GM23338 (cell line): ENCODE measurements at regions not wholly inside any gene's neighbourhood (a gene's known extent, or its start where the extent isn't known, plus 50 kb on each side); places are given as distances from the start of the nearest gene placed in this dataset.

Source experiments
- ATAC-seq: fragments of 200-7000 bp; cut with Tn5 transposase; 3 replicates; pipeline ENCODE4 v1.9.1; 2020
- DNase-seq: peaks from one replicate; pipeline ENCODE4 v3.0.0-alpha.2; 2015; ENCODE audit warnings: low spot score
- H2AFZ ChIP-seq: fragments of 200-600 bp; sonication (generic); 2 replicates; pipeline ENCODE4 v1.8.0; 2016; ENCODE audit warnings: antibody characterized with exemption, mild to moderate bottlenecking, moderate library complexity
- H3F3A ChIP-seq: fragments of 200-600 bp; sonication (generic); replicated peaks from 2 replicates; pipeline ENCODE4 v1.8.0; 2017; ENCODE audit warnings: antibody characterized with exemption, mixed run types, low read depth
- H3K27ac ChIP-seq: fragments of 200-600 bp; sonication (generic); 2 replicates; pipeline ENCODE4 v1.6.1; 2016; ENCODE audit warnings: low read depth
- H3K27me3 ChIP-seq: fragments of 200-600 bp; sonication (generic); 2 replicates; pipeline ENCODE4 v1.8.0; 2016; ENCODE audit warnings: mild to moderate bottlenecking, mixed run types, moderate library complexity; ENCODE audit not compliant: insufficient read depth
- H3K36me3 ChIP-seq: fragments of 200-600 bp; sonication (generic); 2 replicates; pipeline ENCODE4 v1.8.0; 2016; ENCODE audit warnings: mild to moderate bottlenecking; ENCODE audit not compliant: insufficient read depth
- H3K4me1 ChIP-seq: fragments of 200-600 bp; sonication (generic); 2 replicates; pipeline ENCODE4 v1.8.0; 2016; ENCODE audit warnings: mild to moderate bottlenecking, moderate library complexity; ENCODE audit not compliant: insufficient read depth
- H3K4me2 ChIP-seq: fragments of 200-600 bp; sonication (generic); 2 replicates; pipeline ENCODE4 v1.7.1; 2017; ENCODE audit warnings: mixed run types
- H3K4me3 ChIP-seq: fragments of 200-600 bp; sonication (generic); 2 replicates; pipeline ENCODE4 v1.6.1; 2016; ENCODE audit warnings: mixed run types
- H3K79me2 ChIP-seq: fragments of 200-600 bp; sonication (generic); replicated peaks from 2 replicates; pipeline ENCODE4 v1.8.0; 2017; ENCODE audit warnings: mild to moderate bottlenecking; ENCODE audit not compliant: insufficient read depth
- H3K9me2 ChIP-seq: fragments of 200-600 bp; sonication (generic); 2 replicates; pipeline ENCODE4 v1.8.0; 2017; ENCODE audit not compliant: insufficient read depth
- H4K20me1 ChIP-seq: fragments of 200-600 bp; sonication (generic); replicated peaks from 2 replicates; pipeline ENCODE4 v1.8.0; 2017; ENCODE audit warnings: mild to moderate bottlenecking; ENCODE audit not compliant: insufficient read depth
- H3K27ac Mint-ChIP-seq: 2 replicates; pipeline ENCODE4 v1.8.0; 2020; ENCODE audit warnings: inconsistent platforms, mild to moderate bottlenecking, moderate library complexity, mixed read lengths
- H3K27me3 Mint-ChIP-seq: 3 replicates; pipeline ENCODE4 v1.8.0; 2022; ENCODE audit warnings: low read depth, mild to moderate bottlenecking, moderate library complexity, mixed read lengths, inconsistent platforms; ENCODE audit not compliant: insufficient read depth, poor library complexity
- H3K36me3 Mint-ChIP-seq: 3 replicates; pipeline ENCODE4 v1.8.0; 2021; ENCODE audit warnings: low read depth, mild to moderate bottlenecking, inconsistent platforms, moderate library complexity, mixed read lengths
- H3K4me1 Mint-ChIP-seq: 3 replicates; pipeline ENCODE4 v1.8.0; 2020; ENCODE audit warnings: mild to moderate bottlenecking, inconsistent platforms, mixed read lengths
- H3K4me3 Mint-ChIP-seq: 3 replicates; pipeline ENCODE4 v1.8.0; 2021; ENCODE audit warnings: moderate library complexity, mild to moderate bottlenecking, inconsistent platforms, mixed read lengths
- H3K9me3 Mint-ChIP-seq: 3 replicates; pipeline ENCODE4 v1.8.0; 2020; ENCODE audit warnings: moderate library complexity, mild to moderate bottlenecking, inconsistent platforms, mixed read lengths
- ETS1 ChIP-seq: IDR thresholded peaks from 2 replicates; pipeline ENCODE4 v1.6.1; 2016; ENCODE audit warnings: antibody characterized with exemption
- EZH2 ChIP-seq: fragments of 200-600 bp; sonication (generic); IDR thresholded peaks from one replicate; pipeline ENCODE4 v1.8.0; 2017; ENCODE audit warnings: antibody characterized with exemption, mild to moderate bottlenecking, low read depth; ENCODE audit not compliant: unreplicated experiment
- EZH2phosphoT487 ChIP-seq: fragments of 200-600 bp; sonication (generic); IDR thresholded peaks from one replicate; pipeline ENCODE4 v1.8.1; 2018; ENCODE audit warnings: antibody characterized with exemption; ENCODE audit not compliant: unreplicated experiment
- JUNB ChIP-seq: IDR thresholded peaks from one replicate; pipeline ENCODE4 v1.6.1; 2016; ENCODE audit warnings: antibody characterized with exemption; ENCODE audit not compliant: unreplicated experiment
- NANOG ChIP-seq: IDR thresholded peaks from 2 replicates; pipeline ENCODE4 v1.6.1; 2016; ENCODE audit warnings: antibody characterized with exemption, borderline replicate concordance
- POLR2AphosphoS5 ChIP-seq: IDR thresholded peaks from 2 replicates; pipeline ENCODE4 v1.6.1; 2016; ENCODE audit warnings: antibody characterized with exemption, low read depth
- ZNF114 ChIP-seq: fragments of 250-450 bp; sonication (Bioruptor Pico); IDR thresholded peaks from 2 replicates; pipeline ENCODE4 v1.5.0; 2020; ENCODE audit warnings: mild to moderate bottlenecking, moderate library complexity
- ZNF331 ChIP-seq: fragments of 250-450 bp; sonication (Bioruptor Pico); IDR thresholded peaks from 2 replicates; pipeline ENCODE4 v1.5.0; 2020; ENCODE audit warnings: low read depth, mild to moderate bottlenecking, moderate library complexity
- ZNF462 ChIP-seq: fragments of 250-450 bp; sonication (Bioruptor Pico); IDR thresholded peaks from 2 replicates; pipeline ENCODE4 v1.5.0; 2020; ENCODE audit warnings: mild to moderate bottlenecking, moderate library complexity

- TF ChIP-seq ZNF462 (CRISPR knock-in tag), result no peak
Observed at GRCh38 chr7:114021135-114021534, 102.3 kb upstream of the PPP1R3A start (continued).

GRCh38 chr7:114008696-114009095 is 89.9 kb upstream of the PPP1R3A start:
- H3K27me3 Mint-ChIP-seq, result no peaks in the 10 kb centered on the region
- no peaks in the 10 kb centered on the region for H3K36me3 Mint-ChIP-seq
- H2AFZ ChIP-seq, result no peak overlapping the region
- no peaks in the 10 kb centered on the region for H3K4me1 ChIP-seq
- H3K4me3 Mint-ChIP-seq, result no peak overlapping the region
- no peak for ATAC-seq
- H3K9me2 ChIP-seq, result peaks cover 5% of the 10 kb centered on the region; the same call in 1 of the 2 replicates
- H3K4me3 ChIP-seq, result no peak overlapping the region
- no peaks in the 10 kb centered on the region for H3F3A ChIP-seq
- no peaks in the 10 kb centered on the region for H4K20me1 ChIP-seq
- no peaks in the 10 kb centered on the region for H3K4me1 Mint-ChIP-seq
- H3K4me2 ChIP-seq, result no peak overlapping the region
- DNase-seq, result no peak
- no peak overlapping the region for H3K27ac Mint-ChIP-seq
- no peaks in the 10 kb centered on the region for H3K27me3 ChIP-seq
- H3K36me3 ChIP-seq, result no peaks in the 10 kb centered on the region
- H3K9me3 Mint-ChIP-seq, result no peaks in the 10 kb centered on the region
- H3K79me2 ChIP-seq, result no peaks in the 10 kb centered on the region
- H3K27ac ChIP-seq, result no peak overlapping the region
- no peak for TF ChIP-seq ZNF331
- no peak for TF ChIP-seq EZH2
- TF ChIP-seq ZNF462 (CRISPR knock-in tag), result no peak
- no peak for TF ChIP-seq NANOG
- TF ChIP-seq ZNF114 (CRISPR knock-in tag), result no peak
- TF ChIP-seq JUNB, result no peak
- TF ChIP-seq ETS1, result no peak
- no peak for TF ChIP-seq POLR2AphosphoS5
- TF ChIP-seq EZH2phosphoT487, result no peak
